Activated naive CD8-positive, alpha-beta T cell treated with anti-CD3 and anti-CD28 coated beads, Interleukin-2, amount 50 U/mL, for 24 hours (primary cell): ENCODE measurements at regions not wholly inside any gene's neighbourhood (a gene's known extent, or its start where the extent isn't known, plus 50 kb on each side); places are given as distances from the start of the nearest gene placed in this dataset.
A peak's percentile ranks its signal among the peaks of the same experiment; 100 is the strongest.
"Not testable (repeated sequence)": the region's sequence is repeated elsewhere in the genome, so short reads cannot be mapped to it uniquely, and the experiment has no call there.

ENCODE experiments used
- ATAC-seq: fragments of 150-1000 bp; cut with Tn5 transposase; one replicate; pipeline ENCODE4 v1.10.0; 2021
- DNase-seq: peaks from one replicate; pipeline ENCODE4 v3.0.0; 2021
- H3K27ac Mint-ChIP-seq: one replicate; pipeline ENCODE4 v1.8.0; 2021; ENCODE audit warnings: mild to moderate bottlenecking, mixed read lengths
- H3K27me3 Mint-ChIP-seq: one replicate; pipeline ENCODE4 v1.8.0; 2021; ENCODE audit warnings: mixed read lengths
- H3K36me3 Mint-ChIP-seq: one replicate; pipeline ENCODE4 v1.8.0; 2021; ENCODE audit warnings: low read depth, mixed read lengths
- H3K4me1 Mint-ChIP-seq: one replicate; pipeline ENCODE4 v1.8.0; 2021; ENCODE audit warnings: mixed read lengths
- H3K4me3 Mint-ChIP-seq: one replicate; pipeline ENCODE4 v1.8.0; 2021; ENCODE audit warnings: mild to moderate bottlenecking, moderate library complexity, mixed read lengths
- H3K9me3 Mint-ChIP-seq: one replicate; pipeline ENCODE4 v1.8.0; 2021; ENCODE audit warnings: mixed read lengths

DNA sequence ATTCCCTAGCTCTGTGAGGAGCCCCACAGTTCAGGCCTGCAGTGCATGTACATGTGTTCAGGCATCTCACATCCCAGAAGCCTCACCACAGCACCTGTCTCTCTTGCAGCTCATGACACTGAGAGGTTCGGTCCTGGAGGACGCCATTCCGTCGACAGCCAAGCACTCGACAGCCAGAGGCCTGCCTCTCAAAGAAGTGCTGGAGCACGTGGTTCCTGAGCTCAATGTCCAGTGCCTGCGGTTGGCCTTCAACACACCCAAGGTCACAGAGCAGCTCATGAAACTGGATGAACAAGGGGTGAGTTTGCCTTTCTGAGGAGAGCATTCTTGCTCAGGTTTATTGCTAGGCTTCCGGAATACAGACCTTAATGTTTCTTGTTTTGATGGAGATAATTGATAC, 308.3 kb upstream of the RGS6 start:
- H3K36me3 Mint-ChIP-seq, result peaks cover 33% of the 10 kb centered on the region
- no peak overlapping the region for H3K27ac Mint-ChIP-seq
- no peak for DNase-seq
- no peak overlapping the region for H3K4me3 Mint-ChIP-seq
- H3K9me3 Mint-ChIP-seq, result no peaks in the 10 kb centered on the region
- ATAC-seq, result no peak
- no peaks in the 10 kb centered on the region for H3K27me3 Mint-ChIP-seq
- H3K4me1 Mint-ChIP-seq, result peaks cover 2% of the 10 kb centered on the region

DNA sequence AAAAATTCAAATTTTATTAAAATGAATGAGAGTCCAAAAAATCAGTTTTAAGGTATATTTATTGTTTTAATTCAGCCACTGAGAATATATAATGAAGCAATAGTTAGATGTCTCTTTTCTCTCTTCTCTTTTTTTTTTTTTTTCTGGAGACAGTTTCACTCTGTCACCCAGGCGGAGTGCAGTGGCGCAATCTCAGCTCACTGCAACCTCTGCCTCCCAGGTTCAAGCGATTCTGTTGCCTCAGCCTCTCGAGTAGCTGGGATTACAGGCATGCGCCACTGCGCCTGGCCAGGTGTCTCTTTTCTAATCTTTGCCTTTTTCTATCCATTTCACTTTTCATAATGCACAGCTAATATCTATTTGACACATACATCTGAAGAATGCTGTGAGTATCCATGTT, 307.1 kb upstream of the RGS6 start:
- H3K27me3 Mint-ChIP-seq, result no peaks in the 10 kb centered on the region
- H3K27ac Mint-ChIP-seq, result no peak overlapping the region
- DNase-seq, result no peak
- H3K4me1 Mint-ChIP-seq, result peaks cover 2% of the 10 kb centered on the region
- no peak for ATAC-seq
- no peaks in the 10 kb centered on the region for H3K9me3 Mint-ChIP-seq
- no peak overlapping the region for H3K4me3 Mint-ChIP-seq
- H3K36me3 Mint-ChIP-seq, result peaks cover 39% of the 10 kb centered on the region

DNA sequence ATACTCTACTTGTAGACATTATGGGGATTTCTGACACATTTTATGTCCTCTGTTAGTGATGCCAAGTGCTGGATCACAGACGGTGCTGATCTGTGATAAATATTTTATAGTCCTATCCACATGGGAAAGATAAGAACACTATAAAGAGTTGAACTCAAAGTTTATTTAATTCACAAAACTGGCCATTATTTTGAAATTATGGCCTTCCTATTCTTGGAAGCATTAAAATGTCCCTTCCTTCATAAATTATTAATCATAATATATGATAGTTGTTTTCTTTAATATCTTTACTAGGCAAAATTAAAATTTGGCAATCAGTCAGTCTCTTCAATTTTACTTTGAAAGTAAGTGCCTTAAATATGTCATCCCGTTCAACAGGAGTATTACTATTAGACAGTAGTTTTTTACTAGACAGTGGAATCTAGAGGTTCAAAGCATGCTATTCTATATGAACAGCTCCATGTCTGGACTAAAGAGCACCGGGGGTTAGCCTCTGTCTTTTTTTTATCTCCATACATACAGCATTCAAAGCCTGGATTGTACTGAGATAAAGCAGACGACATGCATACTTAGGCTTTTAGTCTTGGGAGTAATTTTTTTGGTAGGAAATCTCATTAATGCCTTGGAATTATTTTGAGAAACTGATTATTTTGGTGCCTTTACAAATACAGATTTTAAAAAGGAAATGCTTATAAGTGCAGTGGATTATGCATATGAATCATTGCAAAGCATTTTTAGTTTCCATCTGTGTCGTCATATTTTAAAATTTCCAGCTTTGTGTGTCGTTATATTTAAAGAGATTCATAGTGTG, 306.1 kb upstream of the RGS6 start:
- DNase-seq (no peak), ATAC-seq (no peak)
- peaks cover 2% of the 10 kb centered on the region for H3K9me3 Mint-ChIP-seq
- H3K4me3 Mint-ChIP-seq, result no peak overlapping the region
- H3K27me3 Mint-ChIP-seq, result no peaks in the 10 kb centered on the region
- no peaks in the 10 kb centered on the region for H3K4me1 Mint-ChIP-seq
- H3K27ac Mint-ChIP-seq, result no peak overlapping the region
- H3K36me3 Mint-ChIP-seq, result peaks cover 36% of the 10 kb centered on the region

DNA sequence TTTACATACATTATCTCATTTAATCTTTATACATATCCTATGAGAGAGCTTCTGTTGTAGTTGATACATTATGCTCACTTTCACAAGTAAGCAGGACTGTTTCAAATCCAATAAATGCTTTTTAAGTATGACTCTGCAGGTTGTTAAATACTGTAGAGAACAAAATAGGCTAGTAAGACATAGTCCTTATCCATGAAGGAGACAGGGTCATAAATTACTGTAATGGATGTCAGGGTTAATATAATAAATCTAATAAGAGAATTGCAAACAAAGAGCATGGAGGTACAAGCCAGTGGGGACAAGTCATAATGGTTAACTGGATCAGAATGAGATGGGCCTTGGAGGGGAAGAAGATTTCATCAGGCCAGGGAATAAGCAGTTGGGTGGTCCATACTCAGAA, 303.8 kb upstream of the RGS6 start:
- Mint-ChIP-seq H3K36me3 (peaks cover 53% of the 10 kb centered on the region), H3K9me3 (peaks cover 4% of the 10 kb centered on the region)
- no peak for ATAC-seq

DNA sequence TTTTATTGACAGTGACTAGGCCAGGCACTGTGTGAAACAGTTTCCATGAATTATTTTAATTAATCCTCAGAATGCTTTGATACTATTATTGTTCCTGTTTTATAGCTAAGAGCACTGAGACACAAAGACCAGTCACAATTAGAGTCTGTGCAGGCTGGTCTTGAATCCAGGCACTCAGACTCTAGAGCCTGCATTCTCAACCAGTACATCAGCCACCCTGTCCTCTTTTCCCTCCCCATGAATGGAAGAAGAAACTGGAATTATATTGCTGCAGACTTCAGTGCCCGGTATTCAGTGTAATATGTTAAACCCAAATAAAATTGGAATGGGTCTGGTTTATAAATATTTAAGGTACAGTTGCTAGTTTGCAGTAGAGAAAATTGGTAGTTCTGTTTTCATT, 303.0 kb upstream of the RGS6 start:
- H3K4me1 Mint-ChIP-seq, result no peaks in the 10 kb centered on the region
- H3K9me3 Mint-ChIP-seq, result peaks cover 13% of the 10 kb centered on the region
- H3K36me3 Mint-ChIP-seq, result peaks cover 56% of the 10 kb centered on the region
- ATAC-seq, result no peak
- no peak overlapping the region for H3K4me3 Mint-ChIP-seq
- no peaks in the 10 kb centered on the region for H3K27me3 Mint-ChIP-seq
- no peak for DNase-seq
- H3K27ac Mint-ChIP-seq, result no peak overlapping the region

More for the DNA sequence above, 303.8 kb upstream of the RGS6 start:
- H3K27me3 Mint-ChIP-seq, result no peaks in the 10 kb centered on the region
- no peaks in the 10 kb centered on the region for H3K4me1 Mint-ChIP-seq
- peak overlapping the region; percentile 29 for H3K27ac Mint-ChIP-seq
- no peak for DNase-seq
- no peak overlapping the region for H3K4me3 Mint-ChIP-seq

DNA sequence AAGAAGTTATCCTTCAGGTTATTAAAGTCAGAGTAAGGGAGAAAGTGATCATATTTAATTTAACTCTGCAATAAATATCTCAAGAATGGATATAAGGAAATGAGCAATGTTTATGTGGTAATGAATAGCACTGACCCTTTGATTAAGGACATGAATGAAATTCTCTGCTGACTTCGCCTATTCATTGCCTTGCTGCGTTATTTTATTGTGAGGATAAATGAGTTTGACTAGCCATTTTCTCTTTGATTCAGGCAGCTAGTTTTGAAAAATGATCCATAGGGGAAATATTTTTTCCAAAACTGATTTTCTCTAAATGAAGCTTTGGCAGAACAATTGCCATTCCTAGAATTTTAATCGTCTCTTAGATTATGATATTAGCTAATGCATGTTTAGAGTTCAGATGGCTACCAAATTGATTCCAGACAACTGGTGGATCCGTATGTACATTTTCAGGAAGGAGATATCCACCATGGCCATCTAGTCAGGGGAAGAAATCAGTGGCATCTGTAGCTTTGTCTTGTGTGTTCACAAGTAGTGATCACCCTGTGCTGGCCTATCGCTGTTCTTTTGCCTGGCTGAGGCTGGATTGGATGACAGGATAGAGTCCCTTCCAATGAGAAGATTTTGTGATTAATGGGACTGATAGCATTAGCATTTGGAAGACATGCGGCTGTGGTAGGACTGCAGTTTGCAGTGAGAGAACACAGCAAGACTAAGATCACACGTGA, 302.3 kb upstream of the RGS6 start:
- Mint-ChIP-seq H3K27ac (no peak overlapping the region), H3K9me3 (peaks cover 15% of the 10 kb centered on the region), H3K27me3 (no peaks in the 10 kb centered on the region), H3K4me3 (no peak overlapping the region), H3K36me3 (peaks cover 56% of the 10 kb centered on the region), H3K4me1 (no peaks in the 10 kb centered on the region)
- DNase-seq (no peak), ATAC-seq (no peak)

DNA sequence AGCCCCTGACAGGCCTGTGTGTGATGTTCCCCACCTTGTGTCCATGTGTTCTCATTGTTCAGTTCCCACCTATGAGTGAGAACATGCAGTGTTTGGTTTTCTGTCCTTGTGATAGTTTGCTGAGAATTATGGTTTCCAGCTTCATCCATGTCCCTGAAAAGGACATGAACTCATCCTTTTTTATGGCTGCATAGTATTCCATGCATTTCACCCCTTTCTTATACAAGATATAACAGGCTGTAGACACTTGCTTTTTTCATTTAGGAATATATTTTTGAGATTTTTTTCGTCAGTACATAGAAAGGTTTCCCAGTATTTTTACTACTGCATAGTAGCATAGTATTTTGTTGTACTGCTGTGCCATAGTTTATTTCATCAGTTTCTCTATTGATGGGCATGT, 301.2 kb upstream of the RGS6 start:
- H3K27me3 Mint-ChIP-seq, ATAC-seq, DNase-seq, H3K4me1 Mint-ChIP-seq, H3K27ac Mint-ChIP-seq, H3K4me3 Mint-ChIP-seq: not testable (repeated sequence)
- peaks cover 15% of the 10 kb centered on the region for H3K9me3 Mint-ChIP-seq
- H3K36me3 Mint-ChIP-seq, result peaks cover 58% of the 10 kb centered on the region

DNA sequence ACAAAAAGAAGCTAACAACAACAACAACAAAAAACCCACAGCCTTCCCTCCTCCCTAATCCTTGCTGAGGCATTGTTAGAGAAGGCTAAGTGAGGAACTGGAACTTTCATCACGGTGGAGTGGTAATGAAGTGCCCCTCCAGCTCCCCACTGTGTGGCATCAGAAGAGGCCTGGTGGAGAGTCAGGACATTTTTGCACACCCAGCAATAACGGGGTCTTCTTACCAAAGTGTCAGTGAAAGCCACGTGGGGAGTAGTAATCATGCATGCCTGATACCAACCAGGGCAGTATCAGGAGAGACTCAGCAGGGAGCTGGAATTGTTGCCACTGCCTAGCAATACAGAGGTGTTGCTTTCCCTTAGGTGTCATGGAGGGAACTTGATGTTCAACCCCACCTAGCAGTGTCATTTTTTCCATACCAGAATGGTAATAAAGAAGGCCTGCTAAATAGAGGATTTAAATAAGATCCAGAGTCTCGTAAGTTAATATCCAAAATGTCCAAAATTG, 299.7 kb upstream of the RGS6 start:
- no peak overlapping the region for H3K4me3 Mint-ChIP-seq
- H3K4me1 Mint-ChIP-seq, result peaks cover 8% of the 10 kb centered on the region
- ATAC-seq (no peak), DNase-seq (no peak)
- H3K27me3 Mint-ChIP-seq, result no peaks in the 10 kb centered on the region
- H3K27ac Mint-ChIP-seq, result no peak overlapping the region
- peaks cover 63% of the 10 kb centered on the region for H3K36me3 Mint-ChIP-seq
- peaks cover 15% of the 10 kb centered on the region for H3K9me3 Mint-ChIP-seq

DNA sequence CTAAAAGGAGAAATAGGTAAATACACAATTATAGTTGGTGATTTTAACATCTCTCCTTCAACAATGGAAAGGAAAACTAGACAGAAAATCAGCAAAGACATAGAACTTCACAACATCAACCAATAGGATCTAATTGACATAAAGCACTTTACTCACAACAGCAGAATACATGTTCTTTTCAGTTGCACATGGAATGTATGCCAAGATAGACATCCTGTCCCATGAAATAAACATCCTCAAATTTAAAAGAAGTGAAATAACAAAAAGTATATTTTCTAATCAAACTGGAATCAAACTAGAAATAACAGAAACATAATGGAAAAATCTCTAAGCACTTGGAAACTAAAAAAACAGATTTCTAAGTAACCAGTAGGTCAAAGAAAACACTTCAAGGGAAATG, 296.2 kb upstream of the RGS6 start:
- no peaks in the 10 kb centered on the region for H3K27me3 Mint-ChIP-seq
- H3K27ac Mint-ChIP-seq, result no peak overlapping the region
- peaks cover 8% of the 10 kb centered on the region for H3K4me1 Mint-ChIP-seq
- DNase-seq (no peak), ATAC-seq (no peak)
- H3K4me3 Mint-ChIP-seq, result no peak overlapping the region
- peaks cover 63% of the 10 kb centered on the region for H3K36me3 Mint-ChIP-seq
- H3K9me3 Mint-ChIP-seq, result peaks cover 21% of the 10 kb centered on the region

DNA sequence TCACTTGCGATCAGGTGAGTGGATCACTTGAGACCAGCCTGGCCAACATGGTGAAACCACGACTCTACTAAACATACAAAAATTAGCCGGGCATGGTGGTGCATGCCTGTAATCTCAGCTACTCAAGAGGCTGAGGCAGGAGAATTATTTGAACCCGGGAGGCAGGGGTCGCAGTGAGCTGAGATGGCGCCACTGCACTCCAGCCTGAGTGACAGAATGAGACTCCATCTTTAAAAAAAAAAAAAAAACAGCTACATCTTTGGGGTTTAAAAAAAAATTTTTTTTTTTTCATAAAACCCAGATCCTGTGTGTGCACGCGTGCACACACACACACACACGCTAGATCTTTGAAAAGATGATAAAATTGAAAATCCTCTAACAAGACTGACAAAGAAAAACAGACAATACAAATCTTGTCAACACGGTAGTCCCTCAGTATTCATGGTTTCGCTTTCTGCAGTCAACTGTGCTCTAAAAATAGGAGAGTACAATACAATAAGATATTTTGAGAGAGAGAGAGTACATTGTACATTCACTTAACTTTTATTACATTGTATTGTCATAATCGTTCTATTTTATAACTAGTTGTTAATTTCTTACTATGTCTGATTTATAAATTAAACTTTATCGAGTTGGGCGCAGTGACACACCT, 295.3 kb upstream of the RGS6 start:
- no peak overlapping the region for H3K27ac Mint-ChIP-seq

DNA sequence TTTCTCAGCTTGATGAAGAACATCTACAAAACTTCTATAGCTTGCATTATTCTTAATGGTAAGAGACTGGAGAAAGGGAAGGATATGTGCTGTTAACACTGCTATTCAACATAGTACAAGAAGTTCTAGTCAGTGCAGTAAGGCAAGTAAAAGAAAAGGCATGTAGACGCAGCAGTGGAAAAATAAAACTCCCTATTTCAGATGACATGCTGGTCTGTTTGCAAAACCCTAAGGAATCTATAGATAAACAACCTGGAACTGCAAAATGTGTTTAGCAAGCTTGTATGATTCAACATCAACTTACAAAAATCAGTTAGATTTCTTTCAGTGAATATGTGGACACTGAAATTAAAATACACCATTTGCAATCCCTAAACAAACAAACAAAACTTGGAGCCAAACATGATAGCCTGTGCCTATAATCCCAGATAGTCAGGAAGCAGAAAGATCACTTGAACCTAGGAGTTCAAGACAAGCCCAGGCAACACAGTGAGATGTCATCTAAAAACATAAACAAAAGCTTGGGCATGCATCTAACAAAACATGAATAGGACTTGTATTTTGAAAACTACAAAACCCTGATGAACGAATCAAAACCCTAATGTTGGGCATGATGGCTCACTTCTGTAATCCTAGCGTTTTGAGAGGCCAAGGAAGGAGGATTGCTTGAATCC, 293.6 kb upstream of the RGS6 start:
- ATAC-seq (no peak), DNase-seq (no peak)
- no peak overlapping the region for H3K27ac Mint-ChIP-seq
- peaks cover 53% of the 10 kb centered on the region for H3K36me3 Mint-ChIP-seq
- peaks cover 8% of the 10 kb centered on the region for H3K4me1 Mint-ChIP-seq
- peaks cover 28% of the 10 kb centered on the region for H3K9me3 Mint-ChIP-seq
- no peaks in the 10 kb centered on the region for H3K27me3 Mint-ChIP-seq
- no peak overlapping the region for H3K4me3 Mint-ChIP-seq

More for the DNA sequence above, 295.3 kb upstream of the RGS6 start:
- Mint-ChIP-seq H3K27me3 (no peaks in the 10 kb centered on the region), H3K36me3 (peaks cover 55% of the 10 kb centered on the region), H3K4me3 (no peak overlapping the region), H3K4me1 (peaks cover 8% of the 10 kb centered on the region), H3K9me3 (peaks cover 21% of the 10 kb centered on the region)
- DNase-seq (no peak), ATAC-seq (no peak)

DNA sequence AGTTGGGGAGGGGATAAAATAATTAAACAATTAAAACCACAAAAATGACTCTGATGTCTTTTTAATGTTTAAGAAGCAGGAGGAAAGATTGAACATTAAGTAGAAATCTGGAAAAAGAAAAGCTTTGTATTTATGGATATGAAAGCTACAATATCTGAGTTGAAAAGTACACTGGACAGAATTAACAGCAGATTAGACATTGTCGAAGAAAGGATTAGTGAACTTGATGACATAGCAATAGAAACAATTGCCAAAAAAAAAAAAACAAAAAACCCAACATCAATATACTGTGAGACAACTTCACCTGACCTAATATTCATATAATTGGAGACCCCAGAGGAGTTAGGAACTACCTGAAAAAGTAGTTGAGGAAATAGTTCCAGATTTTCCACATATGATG, 289.5 kb upstream of the RGS6 start:
- no peak overlapping the region for H3K4me3 Mint-ChIP-seq
- ATAC-seq, result no peak
- H3K27ac Mint-ChIP-seq, result no peak overlapping the region
- H3K36me3 Mint-ChIP-seq, result peaks cover 42% of the 10 kb centered on the region
- H3K4me1 Mint-ChIP-seq, result no peaks in the 10 kb centered on the region
- DNase-seq, result no peak
- no peaks in the 10 kb centered on the region for H3K27me3 Mint-ChIP-seq
- peaks cover 20% of the 10 kb centered on the region for H3K9me3 Mint-ChIP-seq

DNA sequence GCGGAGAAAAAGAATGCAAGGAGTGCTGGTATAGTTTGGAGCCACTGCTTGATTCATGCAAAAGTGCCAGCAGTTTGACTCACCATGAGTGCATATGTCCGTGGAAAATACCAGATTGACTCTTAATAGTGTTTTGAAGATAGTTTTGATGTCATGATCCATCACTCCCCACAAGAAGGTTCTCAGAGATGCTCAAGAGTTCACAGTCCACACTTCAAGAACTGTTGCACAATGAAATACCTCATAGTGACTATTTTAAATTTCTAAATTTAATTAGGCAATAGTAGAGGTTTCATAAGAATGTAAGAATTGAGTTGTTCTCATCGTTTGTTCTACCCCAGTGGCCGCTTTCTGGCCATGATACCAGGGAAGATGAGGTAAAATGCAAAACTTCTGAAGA, 286.6 kb upstream of the RGS6 start:
- DNase-seq (no peak), ATAC-seq (no peak)
- peaks cover 16% of the 10 kb centered on the region for H3K9me3 Mint-ChIP-seq
- no peak overlapping the region for H3K4me3 Mint-ChIP-seq
- no peak overlapping the region for H3K27ac Mint-ChIP-seq
- H3K36me3 Mint-ChIP-seq, result peaks cover 38% of the 10 kb centered on the region
- no peaks in the 10 kb centered on the region for H3K27me3 Mint-ChIP-seq
- H3K4me1 Mint-ChIP-seq, result no peaks in the 10 kb centered on the region

DNA sequence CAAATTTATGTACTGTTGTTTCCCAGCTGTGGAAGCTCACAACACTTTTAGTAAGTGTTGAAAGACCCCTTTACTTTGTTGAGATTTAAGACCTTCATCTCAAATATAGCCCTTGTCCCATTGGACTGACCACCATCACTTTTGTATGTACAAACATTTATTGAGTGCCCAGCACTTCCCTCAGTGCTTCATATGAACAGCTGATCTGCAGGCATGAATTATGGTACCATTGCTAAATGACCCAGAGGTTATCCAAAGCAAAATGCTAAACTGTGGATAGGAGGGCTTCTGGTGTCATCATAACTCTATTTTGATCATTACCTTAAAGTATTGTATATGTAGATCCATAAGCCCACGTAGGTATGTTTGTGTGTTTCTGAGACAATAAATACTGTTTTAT, 285.7 kb upstream of the RGS6 start:
- no peak overlapping the region for H3K27ac Mint-ChIP-seq
- H3K9me3 Mint-ChIP-seq, result peaks cover 15% of the 10 kb centered on the region
- no peak for DNase-seq
- H3K4me1 Mint-ChIP-seq, result no peaks in the 10 kb centered on the region
- H3K36me3 Mint-ChIP-seq, result peaks cover 43% of the 10 kb centered on the region
- no peak for ATAC-seq
- H3K27me3 Mint-ChIP-seq, result no peaks in the 10 kb centered on the region
- H3K4me3 Mint-ChIP-seq, result no peak overlapping the region
